GM13977 (cell line): ENCODE measurements at regions not wholly inside any gene's neighbourhood (a gene's known extent, or its start where the extent isn't known, plus 50 kb on each side); places are given as distances from the start of the nearest gene placed in this dataset.

Experiments used
- DNase-seq: peaks from one replicate; pipeline ENCODE4 v3.0.0; 2012; ENCODE audit warnings: low spot score
- in situ Hi-C: fragments of 300-500 bp; cut with MboI; formaldehyde crosslinking; loops from one replicate; pipeline ENCODE4 v1.12.0; 2022; ENCODE audit warnings: low sequenced_read_pairs, low pct_unique_long_range_greater_than_20kb, mixed read lengths, inconsistent platforms; ENCODE audit not compliant: unreplicated experiment
- TF ChIP-seq, protein P1 (sequence below): IDR thresholded peaks from 2 replicates; pipeline ENCODE4 v1.5.1; 2012; ENCODE audit warnings: mild to moderate bottlenecking, control low read depth; ENCODE audit not compliant: insufficient read depth; ENCODE audit errors: extremely low read depth, missing control alignments

DNA sequence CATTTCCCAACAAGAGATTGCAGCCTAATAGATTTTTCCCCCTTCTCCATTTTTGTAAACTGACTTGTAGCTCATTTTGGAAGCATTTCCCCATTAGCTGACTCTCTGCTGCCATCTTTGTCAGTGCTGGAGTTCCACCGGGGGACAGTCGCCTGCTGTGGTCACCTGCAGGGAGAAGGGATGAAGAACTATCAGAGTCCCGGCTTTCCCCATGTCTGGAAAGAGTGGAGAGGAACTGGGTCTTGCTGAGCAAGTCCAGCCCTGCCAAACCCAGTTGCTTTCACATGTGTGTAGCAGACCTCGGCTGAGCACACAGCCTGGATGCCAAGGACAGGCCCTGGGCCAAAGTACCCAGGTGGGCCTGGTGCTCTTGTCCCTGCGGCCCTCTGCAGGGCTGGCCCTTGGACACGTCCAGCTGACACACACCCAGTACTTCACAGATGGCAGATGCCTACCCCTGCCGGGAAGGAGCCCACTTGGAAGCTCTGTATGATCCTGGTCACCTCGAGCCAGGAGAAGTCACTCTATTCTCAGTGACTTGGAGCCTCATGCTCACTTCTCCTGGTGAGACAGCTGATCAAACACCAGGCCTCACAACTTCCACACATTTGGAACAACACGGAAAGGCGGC lies 157.3 kb upstream of the NPVF start:
- TF ChIP-seq, protein P1, sequence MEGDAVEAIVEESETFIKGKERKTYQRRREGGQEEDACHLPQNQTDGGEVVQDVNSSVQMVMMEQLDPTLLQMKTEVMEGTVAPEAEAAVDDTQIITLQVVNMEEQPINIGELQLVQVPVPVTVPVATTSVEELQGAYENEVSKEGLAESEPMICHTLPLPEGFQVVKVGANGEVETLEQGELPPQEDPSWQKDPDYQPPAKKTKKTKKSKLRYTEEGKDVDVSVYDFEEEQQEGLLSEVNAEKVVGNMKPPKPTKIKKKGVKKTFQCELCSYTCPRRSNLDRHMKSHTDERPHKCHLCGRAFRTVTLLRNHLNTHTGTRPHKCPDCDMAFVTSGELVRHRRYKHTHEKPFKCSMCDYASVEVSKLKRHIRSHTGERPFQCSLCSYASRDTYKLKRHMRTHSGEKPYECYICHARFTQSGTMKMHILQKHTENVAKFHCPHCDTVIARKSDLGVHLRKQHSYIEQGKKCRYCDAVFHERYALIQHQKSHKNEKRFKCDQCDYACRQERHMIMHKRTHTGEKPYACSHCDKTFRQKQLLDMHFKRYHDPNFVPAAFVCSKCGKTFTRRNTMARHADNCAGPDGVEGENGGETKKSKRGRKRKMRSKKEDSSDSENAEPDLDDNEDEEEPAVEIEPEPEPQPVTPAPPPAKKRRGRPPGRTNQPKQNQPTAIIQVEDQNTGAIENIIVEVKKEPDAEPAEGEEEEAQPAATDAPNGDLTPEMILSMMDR, result no peak
- in situ Hi-C loops, result loop anchor here (25.0 kb wide), 1 partner anchor 123 kb away; no protein-coding TSS in a partner anchor
- no peak for DNase-seq

DNA sequence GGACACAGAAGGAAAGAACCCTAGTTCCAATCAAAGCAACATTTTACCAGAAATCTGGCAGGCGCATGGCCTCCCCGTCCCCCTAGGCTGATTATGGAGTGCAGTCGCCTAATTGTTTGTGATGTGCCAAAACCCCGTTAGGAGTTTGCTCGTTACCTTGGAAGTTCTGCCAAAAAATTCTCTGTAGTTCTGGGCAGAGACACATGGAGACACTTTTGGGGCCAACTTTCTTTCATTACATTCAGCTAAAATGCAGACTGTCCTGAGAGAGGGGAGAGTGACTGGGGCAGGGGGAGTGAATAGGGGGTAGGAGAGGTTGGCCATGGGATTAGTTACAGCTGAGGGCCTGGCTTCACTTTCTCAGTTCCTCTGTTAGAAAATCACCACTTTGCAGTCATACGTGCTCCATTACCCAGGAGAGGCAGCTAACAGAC lies 158.0 kb upstream of the NPVF start:
- TF ChIP-seq, protein P1, result no peak
- in situ Hi-C loops, result loop anchor here (25.0 kb wide), 1 partner anchor 124 kb away; no protein-coding TSS in a partner anchor
- DNase-seq, result no peak

DNA sequence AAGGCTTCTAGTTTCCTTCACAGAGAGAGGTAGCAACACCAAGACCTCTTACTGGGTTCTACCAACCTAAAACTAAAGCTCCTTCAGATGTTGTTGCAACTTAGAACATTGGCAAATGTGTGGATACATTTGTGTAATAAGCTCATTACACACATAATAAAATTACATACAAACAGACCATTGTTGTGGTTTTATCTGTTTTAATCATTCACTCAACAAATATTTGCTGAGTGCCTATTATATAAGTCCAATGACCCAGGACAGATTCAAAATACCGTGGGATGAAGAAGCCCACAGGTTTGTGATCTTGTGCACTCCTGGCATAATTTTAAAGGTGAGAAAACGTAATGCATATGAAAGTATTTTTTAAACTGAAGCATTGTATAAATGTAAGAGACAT lies 160.4 kb upstream of the NPVF start:
- in situ Hi-C loops, result loop anchor here (25.0 kb wide), 1 partner anchor 126 kb away; no protein-coding TSS in a partner anchor
- TF ChIP-seq, protein P1, result no peak
- no peak for DNase-seq

DNA sequence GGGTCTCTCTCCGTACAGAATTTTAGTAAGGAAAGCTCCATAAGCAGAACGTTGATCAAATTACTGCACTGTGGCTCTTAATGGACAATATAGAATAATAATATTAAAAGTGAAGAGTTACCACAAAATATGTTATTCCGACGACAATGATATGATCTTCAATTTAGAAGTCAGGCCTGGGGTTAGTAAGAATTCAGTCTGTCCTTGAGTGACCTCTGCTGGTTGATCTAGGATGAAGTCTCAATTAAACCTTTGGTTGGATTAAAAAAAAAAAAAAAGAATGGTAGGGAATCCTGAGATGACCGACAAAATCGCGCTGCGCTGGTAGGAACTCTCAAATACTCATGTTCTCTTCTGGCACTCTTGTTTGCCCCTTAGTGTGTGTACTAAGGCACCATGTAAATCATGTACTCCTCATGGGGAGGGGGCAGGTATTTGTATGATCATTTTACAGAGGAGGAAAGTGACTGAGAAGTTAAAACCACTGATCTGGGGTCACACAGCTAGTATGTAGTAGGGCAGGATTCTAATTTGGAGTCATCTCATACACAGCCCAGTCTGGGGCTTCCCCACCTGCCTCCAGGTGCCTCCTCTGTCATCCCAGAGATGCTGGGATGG lies 161.3 kb upstream of the NPVF start:
- in situ Hi-C loops, result loop anchor here (25.0 kb wide), 1 partner anchor 127 kb away; no protein-coding TSS in a partner anchor
- TF ChIP-seq, protein P1, result peak; percentile 8
- peak; percentile 21 for DNase-seq

DNA sequence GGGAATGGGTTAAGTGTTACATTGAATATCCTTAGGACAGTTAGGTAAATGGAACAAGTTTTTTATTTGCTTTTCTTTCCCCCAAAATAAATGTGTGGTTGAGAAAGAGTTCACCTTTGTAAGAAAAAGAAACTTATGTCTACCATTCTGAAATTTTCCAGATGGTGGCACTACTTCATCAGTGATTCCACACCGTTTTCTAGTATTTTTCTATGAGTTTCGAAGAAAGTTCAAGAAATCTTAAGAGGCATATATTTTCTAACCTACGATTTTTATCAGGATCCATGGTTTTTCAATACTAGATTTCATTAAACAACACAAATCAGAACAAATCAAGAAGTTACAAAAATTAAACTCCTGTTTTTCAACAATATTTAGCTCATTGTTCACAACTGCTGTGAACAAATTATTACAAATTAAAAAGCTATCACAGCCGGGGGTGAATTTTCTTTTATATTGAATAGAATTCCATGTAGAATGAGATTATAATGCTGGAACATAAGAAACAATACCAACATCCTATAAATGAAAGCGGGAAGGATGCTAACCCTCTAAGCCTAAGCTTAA lies 163.1 kb upstream of the NPVF start:
- in situ Hi-C loops, result loop anchor here (25.0 kb wide), 1 partner anchor 129 kb away; no protein-coding TSS in a partner anchor
- TF ChIP-seq, protein P1, result peak; percentile 20
- DNase-seq, result peak; percentile 14

DNA sequence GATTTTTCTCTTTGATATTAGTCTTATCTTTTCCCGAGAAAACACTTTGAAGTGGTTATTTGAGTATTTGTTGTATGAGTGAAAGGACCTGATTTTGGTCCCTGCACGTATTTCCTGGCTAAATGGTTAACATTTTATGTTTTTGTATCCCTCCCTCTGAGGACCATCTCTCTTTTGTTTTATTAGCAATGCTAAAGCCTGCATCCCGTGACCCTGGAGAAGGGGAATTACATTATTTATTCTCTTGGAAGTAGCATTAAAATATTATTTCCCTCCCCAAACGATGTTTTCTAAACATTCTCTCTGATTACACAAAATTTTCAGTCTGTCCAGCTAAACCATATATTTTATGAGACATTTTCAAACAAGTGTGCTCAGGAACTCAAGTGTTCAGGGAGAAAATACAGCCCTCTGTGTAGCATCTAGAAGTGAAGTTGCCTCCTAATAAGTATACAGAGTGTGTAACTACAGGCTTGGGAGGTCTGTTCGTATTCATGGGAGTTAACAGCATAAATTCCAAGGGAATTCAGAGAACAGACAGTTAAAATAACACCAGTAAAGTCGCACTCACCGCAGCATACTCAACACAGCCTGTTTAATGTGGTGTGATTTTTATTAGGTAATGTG lies 163.8 kb upstream of the NPVF start:
- in situ Hi-C loops, result loop anchor here (25.0 kb wide), 1 partner anchor 130 kb away; no protein-coding TSS in a partner anchor
- no peak for DNase-seq
- TF ChIP-seq, protein P1, result no peak
